Hindlimb muscle (tissue), 1 donor: ENCODE measurements at regions not wholly inside any gene's neighbourhood (a gene's known extent, or its start where the extent isn't known, plus 50 kb on each side); places are given as distances from the start of the nearest gene placed in this dataset.
"Not testable (repeated sequence)": the region's sequence is repeated elsewhere in the genome, so short reads cannot be mapped to it uniquely, and the experiment has no call there.

ENCODE experiments used
- DNase-seq: peaks from one replicate; pipeline ENCODE4 v3.0.0-alpha.2; 2013

GRCh38 chr6:20346948-20347347 is 54.7 kb upstream of the E2F3 start:
- DNase-seq: not testable (repeated sequence)

GRCh38 chr6:20348041-20348440 is 53.6 kb upstream of the E2F3 start:
- DNase-seq: no peak

GRCh38 chr6:20349225-20349624 is 52.5 kb upstream of the E2F3 start:
- DNase-seq: no peak

GRCh38 chr6:20350215-20350614 is 51.5 kb upstream of the E2F3 start:
- no peak for DNase-seq

- DNase-seq: no peak
These were observed 50.1 kb upstream of the E2F3 start for GRCh38 chr6:20351534-20351933.
